ENCODE measurements at regions not wholly inside any gene's neighbourhood (a gene's known extent, or its start where the extent isn't known, plus 50 kb on each side); places are given as distances from the start of the nearest gene placed in this dataset.

- TF ChIP-seq CTCF (conservative IDR thresholded peaks at IDR 0.05 in 1 of 2, IDR thresholded peaks at IDR 0.05 in 1 of 2; ENCODE audit: extremely low read depth in 1 of 2, insufficient read depth in 1 of 2, low read depth in 1 of 2, low read length in 2 of 2) (no peak), EZH2 (IDR thresholded peaks at IDR 0.05; ENCODE audit: borderline replicate concordance, low read length) (no peak)
These were observed 55.8 kb upstream of the NSUN7 start for GRCh38 chr4:40693946-40694345.
